EL (cell line): ENCODE measurements at regions not wholly inside any gene's neighbourhood (a gene's known extent, or its start where the extent isn't known, plus 50 kb on each side); places are given as distances from the start of the nearest gene placed in this dataset.
"Not testable (repeated sequence)": the region's sequence is repeated elsewhere in the genome, so short reads cannot be mapped to it uniquely, and the experiment has no call there.

Experiments
- DNase-seq: peaks from one replicate; pipeline ENCODE4 v3.0.0-alpha.2; 2016

DNA sequence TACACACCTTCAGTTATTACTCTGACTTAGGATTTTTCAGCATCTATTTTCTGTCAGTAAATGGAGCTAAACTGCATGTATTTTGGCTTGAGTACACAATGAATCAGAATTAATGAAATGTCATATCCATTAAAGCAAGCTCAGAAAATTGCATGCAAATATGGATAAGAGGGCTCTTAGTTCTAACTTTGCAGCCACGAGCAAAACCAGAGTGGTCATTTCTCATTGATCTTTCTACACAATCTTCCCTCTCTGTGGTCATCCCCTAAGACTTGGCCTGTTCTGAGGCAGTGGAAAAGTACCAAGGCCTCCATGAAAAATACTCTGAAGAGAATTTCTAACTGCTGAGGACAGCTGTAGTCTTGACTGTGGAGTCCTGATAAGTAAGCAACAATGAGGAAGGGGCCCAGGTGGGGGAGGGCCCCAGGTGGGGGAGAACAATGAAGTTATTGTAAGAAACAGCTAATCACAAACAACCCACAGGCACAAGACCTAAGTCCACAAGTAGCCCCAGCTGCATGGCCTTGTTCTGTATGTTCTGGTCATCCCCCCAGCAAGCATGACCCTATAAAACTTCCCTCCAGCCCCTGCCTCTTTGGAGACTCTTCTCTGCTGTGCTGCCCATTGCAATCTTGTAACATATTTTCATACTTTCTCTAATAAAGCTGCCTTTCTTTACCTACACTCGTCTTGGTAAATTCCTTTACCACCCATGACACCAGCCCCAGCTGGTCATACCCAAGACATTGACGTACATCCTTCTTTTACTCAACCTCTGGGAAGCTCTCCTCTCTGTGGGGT, 230.3 kb downstream of the TDRD15 start:
- no peak for DNase-seq

DNA sequence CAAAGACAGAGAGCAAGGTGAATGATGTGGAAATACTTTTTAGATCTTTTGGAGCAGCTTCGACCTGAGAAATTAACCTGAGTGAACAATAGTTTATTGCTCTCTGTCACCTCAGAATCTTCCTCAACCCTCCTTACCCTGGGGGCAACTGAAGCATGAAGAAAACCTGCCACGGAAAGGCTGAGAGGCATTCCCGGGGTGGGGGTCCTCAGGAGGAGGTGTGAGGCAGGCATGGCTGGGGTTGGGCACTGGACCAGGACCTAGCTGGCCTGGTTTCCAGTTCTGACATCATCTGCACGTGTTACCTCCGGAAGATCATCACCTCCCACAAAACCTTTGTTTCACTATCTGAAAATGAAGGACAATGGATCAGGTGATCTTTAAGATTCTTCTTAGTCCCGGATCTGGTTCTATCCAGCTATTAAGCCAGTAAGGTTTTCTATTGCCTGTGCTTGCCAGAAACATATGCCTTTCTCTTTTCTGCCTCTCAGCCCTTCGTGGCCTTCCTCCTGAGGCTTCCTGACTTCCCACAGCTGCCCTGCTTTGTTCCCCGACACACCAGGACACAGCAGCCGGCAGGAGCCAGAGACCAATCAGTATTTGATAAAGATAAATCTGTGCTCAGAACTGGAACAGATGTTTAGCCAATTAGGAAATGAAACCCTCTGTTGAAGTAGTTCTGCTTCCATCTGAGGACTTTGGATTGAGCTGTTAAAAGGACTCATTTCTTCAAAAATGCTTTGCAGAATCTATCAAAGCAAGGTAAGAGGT, 232.5 kb downstream of the TDRD15 start:
- DNase-seq: no peak

DNA sequence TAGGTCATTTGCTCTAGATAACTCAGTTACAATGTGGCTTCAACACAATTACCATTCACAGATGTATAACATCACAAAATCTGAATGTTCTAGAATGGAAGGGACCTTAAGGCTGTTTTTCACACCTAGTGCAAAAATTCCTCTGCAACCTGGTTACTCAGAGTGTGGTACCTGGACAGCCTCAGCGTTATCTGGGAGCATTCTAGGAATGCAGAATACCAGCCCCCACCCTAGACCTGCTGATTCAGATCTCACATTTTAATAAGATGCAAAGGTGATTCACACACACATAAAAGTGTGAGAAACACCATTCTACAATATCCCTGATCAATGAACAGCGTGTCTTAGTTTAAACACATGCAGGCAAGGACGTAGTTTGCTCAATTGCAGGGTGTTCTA, 233.1 kb downstream of the TDRD15 start:
- DNase-seq: no peak

DNA sequence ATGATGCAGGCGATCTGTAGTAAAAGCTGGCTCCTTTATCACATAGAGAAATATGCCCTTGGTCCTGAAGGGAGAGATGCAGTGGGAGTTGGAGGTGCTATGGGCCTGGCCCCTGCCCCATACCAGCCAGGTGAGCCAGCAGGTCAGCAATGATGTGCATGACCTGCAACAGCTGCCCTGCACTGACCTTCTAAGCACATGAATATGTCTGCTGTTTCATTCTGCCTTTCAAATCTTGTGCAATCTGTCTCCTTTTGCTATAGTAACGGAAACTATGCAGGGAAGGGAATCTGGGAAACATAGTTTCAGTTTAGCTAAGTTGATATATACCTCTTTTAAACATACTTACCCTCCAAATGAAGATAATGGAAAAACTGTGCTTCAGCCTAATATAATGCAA, 235.2 kb downstream of the TDRD15 start:
- DNase-seq: no peak

DNA sequence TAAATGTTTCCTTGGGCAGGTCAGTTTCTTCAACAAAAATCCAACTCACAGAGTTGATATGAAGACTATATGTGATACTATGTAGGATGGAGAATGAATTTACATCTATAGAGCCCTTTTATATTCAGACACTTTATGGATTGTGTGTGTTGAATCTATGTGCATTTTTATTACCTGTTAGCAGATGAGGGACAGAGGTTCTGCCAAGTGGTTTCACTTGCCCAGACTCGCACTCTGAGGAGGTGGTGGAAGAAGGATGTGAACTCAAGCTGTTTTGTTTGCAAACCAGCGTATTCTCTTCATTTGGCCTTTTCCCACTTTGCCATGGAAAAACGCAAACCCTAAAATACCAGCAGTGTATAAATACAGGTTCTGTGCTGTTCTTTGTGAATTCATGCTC, 237.6 kb downstream of the TDRD15 start:
- no peak for DNase-seq

DNA sequence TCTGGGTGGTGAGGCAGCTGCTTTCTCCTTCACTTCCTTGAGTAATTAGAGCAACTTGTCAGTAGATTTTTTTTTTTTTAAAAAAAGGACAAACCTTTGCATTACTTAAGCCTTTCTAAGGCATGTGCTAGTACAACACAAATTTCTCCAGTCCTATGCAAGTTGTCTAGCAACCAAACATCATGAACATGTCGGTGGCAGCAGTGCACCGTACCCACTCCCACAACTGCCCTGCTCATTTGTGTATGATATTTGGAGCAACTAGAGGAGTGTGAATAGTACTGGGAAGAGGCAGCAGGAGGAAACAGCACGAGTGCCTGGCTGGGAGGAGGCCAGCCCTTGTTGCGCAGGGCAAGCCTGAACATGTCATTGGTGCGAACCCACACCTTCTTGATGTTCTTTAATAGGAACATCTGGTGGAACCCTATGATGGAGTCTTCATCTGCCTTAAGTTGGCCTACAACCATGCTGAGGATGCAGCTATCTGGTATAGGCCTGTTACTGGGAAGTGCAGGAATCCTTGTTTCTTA, 238.3 kb downstream of the TDRD15 start:
- no peak for DNase-seq

DNA sequence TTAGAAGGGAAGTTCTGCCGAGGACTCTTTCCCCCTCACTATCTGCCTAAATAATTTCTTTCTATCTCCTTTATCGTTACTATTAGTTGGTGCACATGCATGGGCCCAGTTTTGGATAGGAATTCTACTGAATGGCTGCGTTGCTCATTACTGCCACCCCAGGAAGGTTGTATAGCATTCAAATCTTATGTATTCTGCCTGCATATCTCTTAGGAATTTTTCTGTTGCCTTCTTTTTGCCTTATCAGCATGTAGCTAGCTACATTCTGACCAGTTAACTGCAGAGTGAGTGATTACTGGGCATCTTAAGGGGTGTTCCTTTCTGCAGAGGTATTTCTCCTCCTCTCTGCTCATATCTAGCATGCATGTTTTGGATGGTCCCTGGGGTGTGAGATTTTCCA, 239.6 kb downstream of the TDRD15 start:
- no peak for DNase-seq

DNA sequence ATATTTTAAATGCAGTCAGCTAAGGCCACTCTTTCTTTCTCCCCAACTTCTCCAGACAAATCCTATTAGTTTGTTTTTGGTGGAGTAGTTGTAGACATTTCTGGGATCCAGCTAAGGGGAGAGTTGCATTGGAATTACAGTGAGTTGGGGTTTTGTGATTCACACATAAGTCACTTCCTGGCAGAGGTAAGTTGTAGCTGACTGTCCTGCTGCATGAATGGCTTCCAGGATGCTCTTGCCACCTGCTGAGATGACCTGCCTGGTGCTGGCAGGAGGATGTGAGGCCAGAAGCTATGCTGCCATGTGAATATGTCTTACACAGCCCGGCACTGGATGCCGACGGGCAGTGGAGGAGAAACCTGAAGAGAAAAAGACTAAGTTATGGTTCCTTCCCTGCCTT, 243.7 kb downstream of the TDRD15 start:
- DNase-seq: no peak

DNA sequence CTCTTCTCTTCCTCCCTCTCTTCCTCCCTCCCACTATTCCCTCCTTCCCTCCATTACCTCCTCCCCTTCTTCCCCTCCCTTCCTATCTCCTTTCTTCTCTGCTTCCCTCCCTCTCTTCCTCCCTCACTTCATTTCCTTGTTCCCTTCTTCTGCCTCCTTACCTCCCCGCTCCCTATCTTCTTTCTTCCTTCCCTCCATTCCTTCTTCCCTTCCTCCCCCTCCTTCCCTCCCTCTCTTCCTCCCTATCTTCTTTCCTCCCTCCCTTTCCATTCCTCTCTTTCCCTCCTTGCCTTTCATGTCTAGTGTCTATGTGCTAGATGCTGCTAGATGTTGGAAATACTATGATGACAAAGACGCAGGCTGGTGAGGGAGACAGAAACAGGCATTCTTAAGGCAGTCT, 246.0 kb downstream of the TDRD15 start:
- no peak for DNase-seq

DNA sequence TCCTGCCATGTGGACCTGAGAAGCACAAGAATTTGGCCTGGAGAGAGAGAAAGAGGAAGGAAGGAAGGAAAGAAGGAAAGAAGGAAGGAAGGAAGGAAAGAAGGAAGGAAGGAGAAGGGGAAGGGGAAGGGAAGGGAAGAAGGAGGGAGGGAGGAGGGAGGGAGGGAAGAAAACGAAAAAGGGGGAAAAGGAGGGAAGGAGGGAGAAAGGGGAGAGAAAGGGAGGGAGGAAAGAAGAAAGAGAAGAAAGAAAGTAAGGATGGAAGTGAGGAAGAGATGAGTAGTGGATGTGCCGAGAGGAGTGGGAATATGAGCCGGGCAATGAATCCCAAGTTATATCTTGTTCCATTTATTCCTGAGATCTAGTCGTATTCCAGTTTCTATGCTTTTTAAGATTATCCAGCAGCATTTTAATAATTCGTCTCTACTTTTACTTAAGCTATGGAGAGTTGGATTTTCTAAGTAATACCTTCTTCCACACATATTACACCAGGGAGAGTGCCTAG, 247.8 kb downstream of the TDRD15 start:
- no peak for DNase-seq

DNA sequence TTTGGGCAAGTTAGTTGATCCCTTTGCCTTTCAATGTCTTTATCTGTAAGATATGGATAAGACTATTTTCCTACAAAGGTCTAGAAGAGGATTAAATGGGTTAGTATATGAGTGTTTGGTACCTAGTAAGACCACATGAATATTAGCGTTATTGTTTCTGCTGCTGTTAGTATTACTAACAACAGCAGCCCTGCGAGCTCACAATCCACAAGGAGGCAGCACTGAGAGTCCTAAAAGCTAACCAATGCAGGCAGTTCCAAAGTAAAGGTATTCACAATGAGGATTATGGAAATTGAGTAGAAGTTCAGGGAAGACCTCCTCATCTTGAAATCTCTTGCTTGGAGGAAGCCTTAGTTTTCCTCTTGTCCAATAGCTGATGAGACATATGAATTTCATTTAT, 248.9 kb downstream of the TDRD15 start:
- peak; percentile 10 for DNase-seq

DNA sequence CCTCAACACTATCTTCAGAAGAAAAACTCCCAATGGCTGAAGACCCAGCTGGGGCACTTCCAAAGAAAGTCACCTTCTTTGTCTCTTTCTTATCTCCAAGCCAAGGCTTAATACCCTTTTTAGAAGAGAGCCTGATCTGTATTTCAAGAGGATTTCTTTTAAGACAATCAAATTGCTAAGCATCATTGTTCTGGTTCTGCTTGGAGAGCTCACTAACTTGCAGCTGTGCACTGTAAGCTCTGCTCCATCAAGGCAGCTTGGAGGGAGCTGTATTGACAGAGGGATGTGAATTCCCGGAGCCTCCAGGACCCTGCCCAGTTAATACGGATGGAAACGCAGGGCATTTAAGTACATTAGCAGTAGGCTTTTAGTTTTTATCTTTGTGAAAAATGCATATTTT, 253.1 kb downstream of the TDRD15 start:
- no peak for DNase-seq

DNA sequence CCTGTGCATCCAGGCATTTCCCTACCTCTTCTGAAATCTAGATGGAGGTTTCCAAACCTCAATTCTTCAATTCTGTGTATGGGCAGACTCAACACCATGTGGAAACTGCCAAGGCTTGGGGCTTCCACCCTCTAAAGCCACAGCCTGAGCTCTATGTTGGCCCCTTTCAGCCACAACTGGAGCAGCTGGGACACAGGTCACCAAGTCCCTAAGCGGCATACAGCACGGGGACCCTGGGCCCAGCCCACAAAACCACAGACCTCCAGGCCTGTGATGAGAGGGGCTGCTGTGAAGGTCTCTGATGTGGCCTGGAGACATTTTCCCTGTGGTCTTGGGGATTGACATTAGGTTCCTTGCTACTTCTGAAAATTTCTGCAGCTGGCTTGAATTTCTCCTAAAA, 255.4 kb downstream of the TDRD15 start:
- no peak for DNase-seq

DNA sequence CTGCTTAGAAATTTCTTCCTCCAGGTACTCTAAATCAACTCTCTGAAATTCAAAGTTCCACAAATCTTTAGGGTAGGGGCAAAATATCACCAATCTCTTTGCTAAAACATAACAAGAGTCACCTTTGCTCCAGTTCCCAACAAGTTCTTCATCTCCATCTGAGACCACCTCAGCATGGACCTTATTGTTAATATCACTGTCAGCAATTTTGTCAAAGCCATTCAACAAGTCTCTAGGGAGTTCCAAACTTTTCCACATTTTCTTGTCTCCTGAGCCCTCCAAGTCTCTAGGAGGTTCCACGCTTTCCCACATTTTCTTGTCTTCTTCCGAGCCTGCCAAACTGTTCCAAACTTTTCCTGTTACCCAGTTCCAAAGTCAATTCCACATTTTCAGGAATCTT, 255.9 kb downstream of the TDRD15 start:
- DNase-seq: not testable (repeated sequence)

DNA sequence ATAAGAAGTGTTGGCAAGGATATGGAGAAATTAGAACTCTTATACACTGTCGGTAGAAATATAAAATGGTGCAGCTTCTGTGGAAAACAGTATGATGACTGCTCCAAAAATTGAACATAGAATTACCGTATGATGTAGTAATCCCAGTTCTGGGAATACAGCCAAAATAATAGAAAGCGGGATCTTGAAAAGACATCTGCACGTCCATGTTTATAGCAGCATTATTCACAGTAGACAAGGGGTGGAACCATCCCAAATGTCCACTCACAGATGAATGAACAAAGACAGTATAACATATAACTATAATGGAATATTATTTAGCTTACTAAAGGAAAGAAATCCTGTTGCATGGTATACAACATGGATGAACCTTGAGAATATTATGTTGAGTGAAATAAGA, 257.7 kb downstream of the TDRD15 start:
- DNase-seq: no peak

DNA sequence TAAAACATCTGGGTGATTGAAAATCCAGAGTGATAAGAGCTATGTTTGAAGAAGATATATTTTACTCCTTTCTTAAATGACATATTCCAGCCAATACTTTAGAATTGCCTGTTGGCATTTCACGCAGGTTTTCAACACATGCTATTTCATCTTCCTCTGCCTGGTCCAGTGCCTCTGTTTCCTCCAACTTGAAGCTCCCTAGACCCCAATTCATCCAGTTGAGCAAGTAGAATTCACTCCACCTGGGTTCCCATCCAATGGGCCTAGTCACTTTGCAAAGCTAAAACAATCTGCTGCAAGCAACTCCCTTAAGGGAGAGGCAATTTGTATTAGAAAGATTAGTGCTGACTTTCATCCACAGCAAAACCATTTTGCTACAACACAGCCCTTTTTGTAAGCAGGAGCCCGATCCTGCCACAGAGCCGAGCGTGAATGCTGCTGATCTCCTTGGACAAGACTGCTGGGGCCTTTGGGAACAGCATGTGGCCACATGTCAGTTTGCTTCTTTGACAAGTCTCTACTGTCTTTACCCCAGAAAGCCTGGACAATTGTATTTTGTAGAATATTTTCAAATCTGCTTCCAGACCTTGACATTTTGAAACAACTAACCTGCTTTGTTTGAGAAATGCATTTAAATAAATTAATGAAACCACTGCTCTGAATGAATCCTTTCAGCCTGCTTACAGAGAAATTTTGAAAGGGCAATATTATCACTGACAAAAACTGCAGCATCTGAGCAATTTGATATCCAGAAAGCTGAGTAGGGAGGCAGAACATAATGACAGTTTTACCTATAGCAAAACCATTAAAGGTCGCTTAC, 259.1 kb downstream of the TDRD15 start:
- DNase-seq: no peak

DNA sequence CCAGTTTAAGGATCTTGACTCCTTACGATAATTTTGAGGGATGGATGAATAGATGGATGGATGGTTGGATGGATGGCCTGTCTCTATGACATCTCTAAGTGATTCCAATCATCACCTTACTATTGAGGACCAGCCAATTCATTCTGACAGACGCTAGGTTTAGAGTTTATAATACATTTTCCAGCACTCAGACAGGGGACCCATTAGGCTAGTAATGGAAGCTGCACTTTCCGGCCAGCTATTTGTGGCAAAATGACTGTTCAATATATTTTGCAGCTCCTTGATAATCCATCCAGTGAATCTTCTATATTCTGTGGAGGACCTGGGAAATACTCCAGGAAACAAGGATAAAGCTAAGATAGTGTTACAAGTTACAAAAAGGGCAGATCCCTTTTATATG, 262.9 kb downstream of the TDRD15 start:
- no peak for DNase-seq

DNA sequence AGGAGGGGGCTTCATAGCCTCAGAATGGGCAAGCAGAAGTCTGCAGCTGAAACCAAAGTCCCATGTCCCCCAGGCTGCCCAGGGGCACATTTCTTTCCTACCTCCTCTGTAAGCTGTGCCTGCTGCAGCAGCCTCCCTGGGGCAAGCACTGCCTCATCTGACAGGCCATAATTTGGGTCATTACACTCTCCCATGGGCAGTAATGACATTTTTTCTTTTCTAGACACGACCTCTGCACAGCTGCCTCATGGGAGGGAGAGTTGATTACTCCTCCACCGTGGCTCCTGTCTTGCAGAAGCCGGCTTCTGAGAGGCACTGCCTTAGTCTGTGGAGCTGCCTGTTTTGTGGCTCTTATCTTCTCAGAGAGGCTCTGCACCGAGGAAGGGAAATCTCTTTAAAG, 268.9 kb downstream of the TDRD15 start:
- no peak for DNase-seq

DNA sequence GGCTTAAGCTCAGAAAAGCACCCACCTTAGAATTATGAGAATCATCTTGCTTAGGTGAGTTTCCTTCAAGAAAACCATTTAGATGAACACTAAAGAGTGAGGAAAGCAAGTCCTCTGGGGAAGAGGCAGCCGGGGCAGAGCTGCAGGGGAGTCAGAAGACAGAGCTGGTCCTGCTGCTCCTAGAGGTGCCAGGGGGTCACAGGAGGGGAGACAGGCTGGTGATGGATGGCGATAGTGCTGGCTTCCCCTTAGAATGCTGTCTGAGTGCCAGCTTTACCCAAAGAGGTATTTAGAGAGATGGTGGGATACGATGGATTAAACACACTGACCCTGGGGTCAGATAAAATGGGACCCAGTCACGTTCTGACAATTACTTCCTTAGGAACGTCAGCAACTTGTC, 269.4 kb downstream of the TDRD15 start:
- DNase-seq: no peak

DNA sequence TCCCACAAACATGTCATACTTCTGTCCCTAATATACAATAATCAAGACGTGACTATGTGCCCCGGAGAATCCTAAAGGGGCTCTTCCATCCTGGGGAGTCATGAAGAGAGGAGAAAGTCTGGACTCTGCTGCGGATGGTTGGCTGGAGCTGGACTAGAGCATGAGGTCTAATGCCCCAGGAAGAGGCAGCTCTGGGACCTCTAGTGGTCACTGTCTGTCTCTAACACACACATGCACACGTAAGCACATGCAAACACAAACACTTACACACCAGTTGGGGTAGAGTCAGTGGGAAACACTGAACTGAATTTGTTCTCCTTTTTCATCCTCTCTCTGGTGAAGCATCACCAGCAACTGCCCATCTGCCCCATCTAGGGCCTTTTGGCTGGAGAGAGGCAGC, 271.6 kb downstream of the TDRD15 start:
- DNase-seq: no peak

DNA sequence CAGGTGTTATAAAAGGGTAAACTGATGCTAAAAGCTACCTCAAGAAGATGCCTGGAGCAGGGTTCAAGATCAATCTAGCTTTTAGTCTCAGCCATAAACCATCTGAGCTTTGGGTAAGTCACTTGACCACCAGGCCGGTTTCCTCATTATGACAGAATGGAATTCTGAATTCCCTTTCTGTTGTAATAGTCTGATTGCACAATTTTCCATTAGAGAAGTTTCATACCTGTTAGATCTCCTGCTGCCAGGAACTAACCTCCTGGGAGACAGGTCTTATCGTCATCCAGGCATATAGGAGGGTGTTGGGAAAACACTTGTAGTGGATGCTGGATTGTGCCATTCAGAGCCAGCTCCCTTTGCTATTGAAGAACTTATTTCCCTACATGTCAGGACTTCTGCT, 272.5 kb downstream of the TDRD15 start:
- no peak for DNase-seq

DNA sequence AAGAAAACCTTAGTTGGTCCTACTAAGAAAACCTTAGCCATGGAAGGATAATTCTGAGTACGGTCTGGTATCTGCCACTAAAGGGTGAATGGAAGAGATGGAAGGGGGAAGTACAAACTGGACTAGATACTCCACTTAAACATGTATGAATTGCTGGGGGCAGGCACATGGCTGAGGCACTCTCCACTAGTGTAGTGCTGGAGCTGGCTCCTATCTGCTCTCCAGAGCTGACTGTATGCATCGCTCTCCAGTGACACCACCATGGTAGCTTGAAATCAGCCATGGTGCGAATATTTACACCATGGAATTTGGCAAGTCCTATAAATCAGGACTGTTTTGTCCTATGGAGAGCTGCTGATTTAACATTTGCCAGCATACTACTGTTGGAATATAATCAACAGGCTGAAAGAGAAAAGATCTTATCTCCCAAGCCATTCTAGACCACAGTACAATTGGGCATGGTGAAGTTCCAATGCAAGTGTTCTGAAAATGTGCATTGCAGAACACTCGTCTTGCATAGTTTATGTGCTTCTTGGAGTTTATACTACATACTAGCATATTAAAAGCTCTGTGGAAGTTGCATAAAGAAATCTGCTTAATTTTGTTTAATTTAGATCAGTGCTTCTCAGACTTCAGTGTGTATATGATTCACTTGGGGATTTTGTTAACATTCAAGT, 277.4 kb downstream of the TDRD15 start:
- DNase-seq: no peak

DNA sequence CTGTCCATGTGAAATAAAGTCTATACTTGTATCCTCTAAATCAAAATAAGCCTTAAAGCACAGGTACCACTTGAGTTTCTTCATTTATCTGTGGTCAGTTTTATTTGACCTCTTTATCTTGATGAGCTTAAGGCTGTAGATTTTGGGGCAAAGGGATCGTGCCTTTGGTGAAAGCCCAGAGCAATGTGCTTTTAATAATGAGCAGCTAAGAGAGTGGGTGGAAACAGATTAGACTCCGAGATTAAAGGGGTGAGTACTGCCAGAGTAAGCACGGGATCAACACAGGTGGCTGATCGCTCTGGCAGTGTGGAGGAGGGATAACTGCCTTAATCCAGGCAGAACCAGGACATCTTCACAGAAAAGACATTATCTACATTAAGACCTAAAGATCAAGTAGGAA, 280.4 kb downstream of the TDRD15 start:
- no peak for DNase-seq
